Activated CD4-positive, alpha-beta T cell treated with anti-CD3 and anti-CD28 coated beads, Interleukin-2, amount 10 ng/mL, durations not matched to agents 24 days and 14 days (primary cell): ENCODE measurements at regions not wholly inside any gene's neighbourhood (a gene's known extent, or its start where the extent isn't known, plus 50 kb on each side); places are given as distances from the start of the nearest gene placed in this dataset.
"Not testable (repeated sequence)": the region's sequence is repeated elsewhere in the genome, so short reads cannot be mapped to it uniquely, and the experiment has no call there.

Source experiments
- DNase-seq: peaks from one replicate; pipeline ENCODE4 v3.0.0; 2022
- H3K27ac Mint-ChIP-seq: one replicate; pipeline ENCODE4 v1.8.0; 2022; ENCODE audit warnings: mild to moderate bottlenecking, mixed read lengths
- H3K27me3 Mint-ChIP-seq: one replicate; pipeline ENCODE4 v1.8.0; 2022; ENCODE audit warnings: mixed read lengths
- H3K36me3 Mint-ChIP-seq: one replicate; pipeline ENCODE4 v1.8.0; 2022; ENCODE audit warnings: low read depth, mild to moderate bottlenecking, mixed read lengths
- H3K4me1 Mint-ChIP-seq: one replicate; pipeline ENCODE4 v1.8.0; 2021; ENCODE audit warnings: mixed read lengths
- H3K4me3 Mint-ChIP-seq: one replicate; pipeline ENCODE4 v1.8.0; 2022; ENCODE audit warnings: mild to moderate bottlenecking, moderate library complexity, mixed read lengths
- H3K9me3 Mint-ChIP-seq: one replicate; pipeline ENCODE4 v1.8.0; 2021; ENCODE audit warnings: mixed read lengths
- intact Hi-C: fragments of 100-400 bp; cut with micrococcal nuclease; formaldehyde crosslinking; loops from one replicate; pipeline ENCODE4 v1.15.1; 2023

GRCh38 chr3:17840126-17840525 is 97.7 kb upstream of the TBC1D5 start:
- DNase-seq, result peak; percentile 40
- Mint-ChIP-seq H3K4me3 (no peak overlapping the region), H3K27me3 (peaks cover 7% of the 10 kb centered on the region), H3K36me3 (no peaks in the 10 kb centered on the region), H3K4me1 (no peaks in the 10 kb centered on the region), H3K9me3 (no peaks in the 10 kb centered on the region), H3K27ac (no peak overlapping the region)
- intact Hi-C loops, result loop anchor here (2.0 to 10.0 kb wide), 4 partner anchors 295 to 1238 kb away; no protein-coding TSS in a partner anchor

- Mint-ChIP-seq H3K36me3 (no peaks in the 10 kb centered on the region), H3K27me3 (peaks cover 14% of the 10 kb centered on the region), H3K27ac (no peak overlapping the region), H3K4me3 (no peak overlapping the region), H3K4me1 (no peaks in the 10 kb centered on the region), H3K9me3 (no peaks in the 10 kb centered on the region)
- no peak for DNase-seq
- intact Hi-C loops, result no loop called here
Observed at GRCh38 chr3:17836919-17837318, 94.5 kb upstream of the TBC1D5 start.

GRCh38 chr3:17836092-17836491 is 93.7 kb upstream of the TBC1D5 start:
- DNase-seq, result no peak
- no peaks in the 10 kb centered on the region for H3K9me3 Mint-ChIP-seq
- H3K36me3 Mint-ChIP-seq, result no peaks in the 10 kb centered on the region
- no peak overlapping the region for H3K4me3 Mint-ChIP-seq
- intact Hi-C loops, result no loop called here
- no peak overlapping the region for H3K27ac Mint-ChIP-seq
- H3K27me3 Mint-ChIP-seq, result peaks cover 13% of the 10 kb centered on the region
- H3K4me1 Mint-ChIP-seq, result no peaks in the 10 kb centered on the region

GRCh38 chr3:17833786-17834559 is 91.5 kb upstream of the TBC1D5 start:
- Mint-ChIP-seq H3K27me3 (peaks cover 16% of the 10 kb centered on the region), H3K4me1 (no peaks in the 10 kb centered on the region), H3K4me3 (no peak overlapping the region), H3K27ac (no peak overlapping the region), H3K36me3 (no peaks in the 10 kb centered on the region), H3K9me3 (no peaks in the 10 kb centered on the region)
- intact Hi-C loops, result no loop called here
- DNase-seq, result peak; percentile 34

- DNase-seq, result no peak
- peaks cover 20% of the 10 kb centered on the region for H3K27me3 Mint-ChIP-seq
- intact Hi-C loops, result no loop called here
- no peak overlapping the region for H3K27ac Mint-ChIP-seq
- no peaks in the 10 kb centered on the region for H3K9me3 Mint-ChIP-seq
- no peaks in the 10 kb centered on the region for H3K4me1 Mint-ChIP-seq
- no peaks in the 10 kb centered on the region for H3K36me3 Mint-ChIP-seq
- H3K4me3 Mint-ChIP-seq, result no peak overlapping the region
Observed at GRCh38 chr3:17832016-17832415, 89.6 kb upstream of the TBC1D5 start.

GRCh38 chr3:17831366-17831765 is 88.9 kb upstream of the TBC1D5 start:
- intact Hi-C loops, result no loop called here

GRCh38 chr3:17830788-17831187 is 88.4 kb upstream of the TBC1D5 start:
- Mint-ChIP-seq H3K9me3 (no peaks in the 10 kb centered on the region), H3K27ac (no peak overlapping the region), H3K4me3 (no peak overlapping the region), H3K27me3 (peaks cover 25% of the 10 kb centered on the region), H3K4me1 (no peaks in the 10 kb centered on the region), H3K36me3 (no peaks in the 10 kb centered on the region)
- no peak for DNase-seq
- intact Hi-C loops, result no loop called here

More at GRCh38 chr3:17831366-17831765, 88.9 kb upstream of the TBC1D5 start:
- Mint-ChIP-seq H3K27me3 (peaks cover 24% of the 10 kb centered on the region), H3K4me3 (no peak overlapping the region), H3K27ac (no peak overlapping the region), H3K9me3 (no peaks in the 10 kb centered on the region), H3K36me3 (no peaks in the 10 kb centered on the region), H3K4me1 (no peaks in the 10 kb centered on the region)
- DNase-seq, result no peak

- no peak for DNase-seq
- no peak overlapping the region for H3K4me3 Mint-ChIP-seq
Observed at GRCh38 chr3:17828388-17828787, 86.0 kb upstream of the TBC1D5 start.

GRCh38 chr3:17825298-17825697 is 82.9 kb upstream of the TBC1D5 start:
- no peaks in the 10 kb centered on the region for H3K4me1 Mint-ChIP-seq
- no peak overlapping the region for H3K27ac Mint-ChIP-seq
- H3K9me3 Mint-ChIP-seq, result no peaks in the 10 kb centered on the region
- H3K4me3 Mint-ChIP-seq, result no peak overlapping the region
- H3K27me3 Mint-ChIP-seq, result peaks cover 26% of the 10 kb centered on the region
- no peak for DNase-seq
- no peaks in the 10 kb centered on the region for H3K36me3 Mint-ChIP-seq
- intact Hi-C loops, result no loop called here

More at GRCh38 chr3:17828388-17828787, 86.0 kb upstream of the TBC1D5 start:
- Mint-ChIP-seq H3K27ac (no peak overlapping the region), H3K9me3 (no peaks in the 10 kb centered on the region), H3K4me1 (no peaks in the 10 kb centered on the region), H3K27me3 (peaks cover 27% of the 10 kb centered on the region), H3K36me3 (no peaks in the 10 kb centered on the region)
- intact Hi-C loops, result no loop called here

GRCh38 chr3:17823816-17824215 is 81.4 kb upstream of the TBC1D5 start:
- no peaks in the 10 kb centered on the region for H3K4me1 Mint-ChIP-seq
- peaks cover 22% of the 10 kb centered on the region for H3K27me3 Mint-ChIP-seq

GRCh38 chr3:17823036-17823435 is 80.6 kb upstream of the TBC1D5 start:
- intact Hi-C loops, result no loop called here
- Mint-ChIP-seq H3K27me3 (peaks cover 18% of the 10 kb centered on the region), H3K4me1 (no peaks in the 10 kb centered on the region)

More at GRCh38 chr3:17823816-17824215, 81.4 kb upstream of the TBC1D5 start:
- H3K36me3 Mint-ChIP-seq, result no peaks in the 10 kb centered on the region
- intact Hi-C loops, result no loop called here
- H3K4me3 Mint-ChIP-seq, result no peak overlapping the region
- H3K9me3 Mint-ChIP-seq, result no peaks in the 10 kb centered on the region
- H3K27ac Mint-ChIP-seq, result no peak overlapping the region
- DNase-seq, result no peak

GRCh38 chr3:17820704-17821103 is 78.3 kb upstream of the TBC1D5 start:
- Mint-ChIP-seq H3K9me3 (no peaks in the 10 kb centered on the region), H3K27ac (no peak overlapping the region), H3K27me3 (peaks cover 8% of the 10 kb centered on the region), H3K4me1 (no peaks in the 10 kb centered on the region), H3K4me3 (no peak overlapping the region), H3K36me3 (no peaks in the 10 kb centered on the region)
- peak; percentile 40 for DNase-seq
- intact Hi-C loops, result no loop called here

More at GRCh38 chr3:17823036-17823435, 80.6 kb upstream of the TBC1D5 start:
- Mint-ChIP-seq H3K36me3 (no peaks in the 10 kb centered on the region), H3K9me3 (no peaks in the 10 kb centered on the region), H3K27ac (no peak overlapping the region), H3K4me3 (no peak overlapping the region)
- DNase-seq, result no peak

GRCh38 chr3:17820275-17820674 is 77.8 kb upstream of the TBC1D5 start:
- Mint-ChIP-seq H3K27ac (no peak overlapping the region), H3K9me3 (no peaks in the 10 kb centered on the region), H3K4me3 (no peak overlapping the region), H3K36me3 (no peaks in the 10 kb centered on the region), H3K27me3 (peaks cover 6% of the 10 kb centered on the region), H3K4me1 (no peaks in the 10 kb centered on the region)
- intact Hi-C loops, result no loop called here
- no peak for DNase-seq

GRCh38 chr3:17817973-17818372 is 75.5 kb upstream of the TBC1D5 start:
- peak; percentile 36 for DNase-seq
- H3K4me3 Mint-ChIP-seq, intact Hi-C loops, H3K36me3 Mint-ChIP-seq, H3K27ac Mint-ChIP-seq, H3K4me1 Mint-ChIP-seq, H3K9me3 Mint-ChIP-seq, H3K27me3 Mint-ChIP-seq: not testable (repeated sequence)

GRCh38 chr3:17817545-17817944 is 75.1 kb upstream of the TBC1D5 start:
- H3K9me3 Mint-ChIP-seq, result peaks cover 1% of the 10 kb centered on the region
- H3K27ac Mint-ChIP-seq, result no peak overlapping the region
- no peak for DNase-seq
- H3K27me3 Mint-ChIP-seq, result no peaks in the 10 kb centered on the region
- no peaks in the 10 kb centered on the region for H3K4me1 Mint-ChIP-seq
- no peaks in the 10 kb centered on the region for H3K36me3 Mint-ChIP-seq
- intact Hi-C loops, result no loop called here
- no peak overlapping the region for H3K4me3 Mint-ChIP-seq
